Stimulated activated CD8-positive, alpha-beta memory T cell treated with anti-CD3 and anti-CD28 coated beads, Interleukin-15, amount 100 ng/mL, for 24 hours (primary cell): ENCODE measurements at regions not wholly inside any gene's neighbourhood (a gene's known extent, or its start where the extent isn't known, plus 50 kb on each side); places are given as distances from the start of the nearest gene placed in this dataset.

ENCODE experiments used
- DNase-seq: peaks from one replicate; pipeline ENCODE4 v3.0.0-alpha.2; 2020; ENCODE audit warnings: low read depth

GRCh38 chr6:152905551-152906299, 77.1 kb downstream of the FBXO5 start:
- DNase-seq: no peak

- no peak for DNase-seq
Observed at GRCh38 chr6:152909241-152909640, 73.6 kb downstream of the FBXO5 start.

- DNase-seq: no peak
Observed at GRCh38 chr6:152916035-152916434, 66.8 kb downstream of the FBXO5 start.

GRCh38 chr6:152918991-152919390, 63.9 kb downstream of the FBXO5 start:
- no peak for DNase-seq

GRCh38 chr6:152920016-152920415, 62.8 kb downstream of the FBXO5 start:
- no peak for DNase-seq
